ENCODE measurements at regions not wholly inside any gene's neighbourhood (a gene's known extent, or its start where the extent isn't known, plus 50 kb on each side); places are given as distances from the start of the nearest gene placed in this dataset.

DNA sequence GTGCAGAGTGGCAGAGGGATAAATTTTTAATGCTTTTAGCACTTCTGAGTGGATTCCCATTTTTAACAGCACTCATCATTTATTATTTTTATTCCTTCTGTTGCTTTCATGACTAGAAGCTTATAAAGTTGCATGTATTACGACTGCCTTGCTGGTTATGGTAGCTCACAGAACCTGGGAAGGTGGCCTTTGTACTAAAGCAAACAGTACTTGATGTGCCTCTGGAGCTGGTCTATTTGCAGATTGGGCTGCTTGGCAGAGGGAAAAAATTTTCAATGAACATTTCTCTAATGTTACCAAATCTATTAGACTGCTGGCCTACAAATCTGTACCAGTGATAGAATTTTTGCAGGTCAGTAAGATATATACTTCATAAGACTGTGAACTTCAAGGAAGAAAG lies 274.5 kb upstream of the C9orf72 start:
- in situ Hi-C loops (cut with HindIII; ENCODE audit: low pct_unique_long_range_greater_than_20kb, low sequenced_read_pairs) (no loop called here), intact Hi-C loops (cut with micrococcal nuclease; ENCODE audit: unreplicated experiment) (no loop called here)
- H3K4me3 ChIP-seq (ENCODE audit: low read depth in 2 of 2, low read length in 2 of 2), result no peak overlapping the region
- H3K27me3 ChIP-seq (ENCODE audit: control insufficient read depth, insufficient read depth, low read length), result no peaks in the 10 kb centered on the region
- no peaks in the 10 kb centered on the region for H3K9me3 ChIP-seq (ENCODE audit: control insufficient read depth, insufficient read depth, low read depth, low read length)
- no peak for ATAC-seq
- no peak overlapping the region for H3K27ac ChIP-seq (ENCODE audit: low read length)
- DNase-seq (ENCODE audit: low read depth, low spot score), result no peak
- no peaks in the 10 kb centered on the region for H3K4me1 ChIP-seq (ENCODE audit: control insufficient read depth, insufficient read depth, low read length)
- H3K36me3 ChIP-seq (ENCODE audit: control insufficient read depth, insufficient read depth, low read length), result no peaks in the 10 kb centered on the region
- ChIA-PET POLR2A (no interaction called here), CTCF (no interaction called here)
- BruUV-seq (replicated peaks), result no TSS peak
- no peak for TF ChIP-seq SIN3A (IDR thresholded peaks at IDR 0.05; ENCODE audit: borderline replicate concordance, insufficient read depth, low read depth, low read length)
- TF ChIP-seq TCF7L2 (IDR thresholded peaks at IDR 0.05; ENCODE audit: low read depth, low read length), result no peak
- TF ChIP-seq, protein P1, sequence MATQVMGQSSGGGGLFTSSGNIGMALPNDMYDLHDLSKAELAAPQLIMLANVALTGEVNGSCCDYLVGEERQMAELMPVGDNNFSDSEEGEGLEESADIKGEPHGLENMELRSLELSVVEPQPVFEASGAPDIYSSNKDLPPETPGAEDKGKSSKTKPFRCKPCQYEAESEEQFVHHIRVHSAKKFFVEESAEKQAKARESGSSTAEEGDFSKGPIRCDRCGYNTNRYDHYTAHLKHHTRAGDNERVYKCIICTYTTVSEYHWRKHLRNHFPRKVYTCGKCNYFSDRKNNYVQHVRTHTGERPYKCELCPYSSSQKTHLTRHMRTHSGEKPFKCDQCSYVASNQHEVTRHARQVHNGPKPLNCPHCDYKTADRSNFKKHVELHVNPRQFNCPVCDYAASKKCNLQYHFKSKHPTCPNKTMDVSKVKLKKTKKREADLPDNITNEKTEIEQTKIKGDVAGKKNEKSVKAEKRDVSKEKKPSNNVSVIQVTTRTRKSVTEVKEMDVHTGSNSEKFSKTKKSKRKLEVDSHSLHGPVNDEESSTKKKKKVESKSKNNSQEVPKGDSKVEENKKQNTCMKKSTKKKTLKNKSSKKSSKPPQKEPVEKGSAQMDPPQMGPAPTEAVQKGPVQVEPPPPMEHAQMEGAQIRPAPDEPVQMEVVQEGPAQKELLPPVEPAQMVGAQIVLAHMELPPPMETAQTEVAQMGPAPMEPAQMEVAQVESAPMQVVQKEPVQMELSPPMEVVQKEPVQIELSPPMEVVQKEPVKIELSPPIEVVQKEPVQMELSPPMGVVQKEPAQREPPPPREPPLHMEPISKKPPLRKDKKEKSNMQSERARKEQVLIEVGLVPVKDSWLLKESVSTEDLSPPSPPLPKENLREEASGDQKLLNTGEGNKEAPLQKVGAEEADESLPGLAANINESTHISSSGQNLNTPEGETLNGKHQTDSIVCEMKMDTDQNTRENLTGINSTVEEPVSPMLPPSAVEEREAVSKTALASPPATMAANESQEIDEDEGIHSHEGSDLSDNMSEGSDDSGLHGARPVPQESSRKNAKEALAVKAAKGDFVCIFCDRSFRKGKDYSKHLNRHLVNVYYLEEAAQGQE (IDR thresholded peaks at IDR 0.05; ENCODE audit: insufficient read depth in 1 of 2, low read depth in 2 of 2, low read length in 1 of 2), result no peak

DNA sequence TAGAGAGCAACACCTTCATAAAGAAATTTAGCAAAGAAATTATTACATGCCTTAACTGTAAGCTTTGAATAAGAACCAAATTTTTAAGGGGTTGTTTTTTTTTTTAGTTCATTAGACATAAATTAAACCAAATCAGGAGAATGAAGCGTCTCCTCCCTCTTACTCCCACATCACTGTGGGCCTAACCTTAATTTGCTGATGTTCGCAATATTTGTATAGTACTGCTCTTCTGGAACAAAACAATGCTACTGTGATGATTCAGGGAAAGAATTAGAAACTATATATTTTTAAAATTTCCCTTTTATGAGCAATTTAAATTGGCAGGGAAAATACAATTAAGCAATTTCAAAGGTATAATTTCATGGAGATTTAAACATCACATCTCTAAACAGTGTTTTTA lies 275.0 kb upstream of the C9orf72 start:
- CTCF ChIA-PET, result no interaction called here
- Histone ChIP-seq H3K4me3 (ENCODE audit: low read depth in 2 of 2, low read length in 2 of 2) (no peak overlapping the region), H3K4me1 (ENCODE audit: control insufficient read depth, insufficient read depth, low read length) (no peaks in the 10 kb centered on the region), H3K27ac (ENCODE audit: low read length) (no peak overlapping the region), H3K27me3 (ENCODE audit: control insufficient read depth, insufficient read depth, low read length) (no peaks in the 10 kb centered on the region), H3K9me3 (ENCODE audit: control insufficient read depth, insufficient read depth, low read depth, low read length) (no peaks in the 10 kb centered on the region), H3K36me3 (ENCODE audit: control insufficient read depth, insufficient read depth, low read length) (no peaks in the 10 kb centered on the region)
- no TSS peak for BruUV-seq (replicated peaks)
- in situ Hi-C loops (cut with HindIII; ENCODE audit: low pct_unique_long_range_greater_than_20kb, low sequenced_read_pairs), result no loop called here
- DNase-seq (ENCODE audit: low read depth, low spot score) (no peak), ATAC-seq (no peak)
- POLR2A ChIA-PET, result no interaction called here
- TF ChIP-seq, protein P2, sequence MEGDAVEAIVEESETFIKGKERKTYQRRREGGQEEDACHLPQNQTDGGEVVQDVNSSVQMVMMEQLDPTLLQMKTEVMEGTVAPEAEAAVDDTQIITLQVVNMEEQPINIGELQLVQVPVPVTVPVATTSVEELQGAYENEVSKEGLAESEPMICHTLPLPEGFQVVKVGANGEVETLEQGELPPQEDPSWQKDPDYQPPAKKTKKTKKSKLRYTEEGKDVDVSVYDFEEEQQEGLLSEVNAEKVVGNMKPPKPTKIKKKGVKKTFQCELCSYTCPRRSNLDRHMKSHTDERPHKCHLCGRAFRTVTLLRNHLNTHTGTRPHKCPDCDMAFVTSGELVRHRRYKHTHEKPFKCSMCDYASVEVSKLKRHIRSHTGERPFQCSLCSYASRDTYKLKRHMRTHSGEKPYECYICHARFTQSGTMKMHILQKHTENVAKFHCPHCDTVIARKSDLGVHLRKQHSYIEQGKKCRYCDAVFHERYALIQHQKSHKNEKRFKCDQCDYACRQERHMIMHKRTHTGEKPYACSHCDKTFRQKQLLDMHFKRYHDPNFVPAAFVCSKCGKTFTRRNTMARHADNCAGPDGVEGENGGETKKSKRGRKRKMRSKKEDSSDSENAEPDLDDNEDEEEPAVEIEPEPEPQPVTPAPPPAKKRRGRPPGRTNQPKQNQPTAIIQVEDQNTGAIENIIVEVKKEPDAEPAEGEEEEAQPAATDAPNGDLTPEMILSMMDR (IDR thresholded peaks at IDR 0.05), result no peak
- TF ChIP-seq TCF7L2 (IDR thresholded peaks at IDR 0.05; ENCODE audit: low read depth, low read length) (no peak), POLR2AphosphoS5 (IDR thresholded peaks at IDR 0.05; ENCODE audit: low read depth, low read length) (no peak), SIN3A (IDR thresholded peaks at IDR 0.05; ENCODE audit: borderline replicate concordance, insufficient read depth, low read depth, low read length) (no peak)
- TF ChIP-seq, protein P1 (IDR thresholded peaks at IDR 0.05; ENCODE audit: insufficient read depth in 1 of 2, low read depth in 2 of 2, low read length in 1 of 2), result no peak
- intact Hi-C loops (cut with micrococcal nuclease; ENCODE audit: unreplicated experiment), result no loop called here
